ENCODE measurements at regions not wholly inside any gene's neighbourhood (a gene's known extent, or its start where the extent isn't known, plus 50 kb on each side); places are given as distances from the start of the nearest gene placed in this dataset.

- Histone ChIP-seq H3K9me3 (ENCODE audit: control insufficient read depth, insufficient read depth, low read length) (peaks cover 58% of the 10 kb centered on the region), H3K27ac (ENCODE audit: insufficient read depth, low read length) (no peak overlapping the region), H3K36me3 (ENCODE audit: control insufficient read depth, insufficient read depth, low read length) (no peaks in the 10 kb centered on the region), H3K4ac (ENCODE audit: low read depth, low read length) (no peak overlapping the region), H3K9me1 (ENCODE audit: insufficient read depth, low read length) (no peaks in the 10 kb centered on the region), H4K91ac (ENCODE audit: insufficient read depth, low read depth, low read length) (no peak overlapping the region), H4K5ac (ENCODE audit: low read depth, low read length) (no peak overlapping the region), H2AK5ac (ENCODE audit: low read depth, low read length) (no peak overlapping the region), H3K27me3 (ENCODE audit: control insufficient read depth, insufficient read depth, low read length) (no peaks in the 10 kb centered on the region), H2BK120ac (ENCODE audit: low read depth, low read length) (no peak overlapping the region), H2AFZ (replicated peaks; ENCODE audit: low read length, poor library complexity) (no peak overlapping the region), H2AK9ac (replicated peaks; ENCODE audit: low read depth, low read length, poor library complexity) (no peak overlapping the region), H4K8ac (ENCODE audit: low read depth in 2 of 2, low read length in 2 of 2) (no peak overlapping the region), H3K9ac (ENCODE audit: low read depth, low read length) (no peak overlapping the region), H2BK20ac (ENCODE audit: low read depth, low read length) (no peak overlapping the region), H3K79me1 (ENCODE audit: low read depth in 1 of 2, low read length in 2 of 2) (no peaks in the 10 kb centered on the region), H2BK5ac (ENCODE audit: low read depth, low read length, poor library complexity, severe bottlenecking) (peak overlapping the region; percentile 33), H3K23ac (ENCODE audit: low read depth, low read length) (no peak overlapping the region), H3K4me2 (ENCODE audit: low read depth, low read length) (no peak overlapping the region), H3K14ac (replicated peaks; ENCODE audit: low read depth, low read length) (no peak overlapping the region), H3K4me1 (ENCODE audit: control insufficient read depth, insufficient read depth, low read length) (no peaks in the 10 kb centered on the region), H3K4me3 (ENCODE audit: insufficient read depth, low read depth, low read length) (no peak overlapping the region), H3K18ac (ENCODE audit: low read depth, low read length) (no peak overlapping the region), H4K20me1 (ENCODE audit: insufficient read depth, low read length) (no peaks in the 10 kb centered on the region), H3K56ac (ENCODE audit: extremely low read depth, insufficient read depth, low read length) (no peak overlapping the region), H2BK15ac (ENCODE audit: low read depth, low read length) (no peak overlapping the region)
- 43 to 100% methylated on average over 1 of the region's 1 CpG for WGBS, 2 experiments (ENCODE audit: extremely low coverage in 2 of 2, insufficient read length in 1 of 2)
- dilution Hi-C loops (cut with HindIII; ENCODE audit: low sequenced_read_pairs, unreplicated experiment) = no loop called here
- in situ Hi-C loops (cut with MboI; ENCODE audit: low sequenced_read_pairs) = no loop called here
- ChIA-PET POLR2A (ENCODE audit: unreplicated experiment) (no interaction called here), CTCF (no interaction called here)
- intact Hi-C loops (cut with micrococcal nuclease) = no loop called here
- no peak for TF ChIP-seq MAFK (IDR thresholded peaks at IDR 0.05; ENCODE audit: low read depth, low read length)
- no peak for TF ChIP-seq CTCF (conservative IDR thresholded peaks at IDR 0.05; ENCODE audit: low read depth, low read length)
- no TSS peak for BruUV-seq (replicated peaks)
- ATAC-seq (ENCODE audit: low read depth) (no peak), DNase-seq (no peak)
Observed at GRCh38 chr22:48361099-48361639, 1466.5 kb downstream of the BRD1 start.

All from IMR-90 (cell line).